Transverse colon (tissue), 3 donors: ENCODE measurements at regions not wholly inside any gene's neighbourhood (a gene's known extent, or its start where the extent isn't known, plus 50 kb on each side); places are given as distances from the start of the nearest gene placed in this dataset.

Experiments used
- POLR2A ChIP-seq: fragments of 450-650 bp; IDR thresholded peaks from one replicate; pipeline ENCODE4 v1.6.1; 2016; ENCODE audit warnings: antibody characterized with exemption, mild to moderate bottlenecking, moderate library complexity
- POLR2AphosphoS5 ChIP-seq, 3 donors: sonication (generic); formaldehyde crosslinking; IDR thresholded peaks; one replicate each; pipeline ENCODE4 v1.6.1; 2016; ENCODE audit warnings: antibody characterized with exemption in 3 of 3

GRCh38 chr7:18317941-18318340 lies 177.6 kb upstream of the HDAC9 start:
- TF ChIP-seq POLR2A (no peak), POLR2AphosphoS5 (IDR thresholded peaks at IDR 0.05) (no peak)
